DMS53 treated with DMSO at 0.1 percent for 48 hours (cell line): ENCODE measurements at regions not wholly inside any gene's neighbourhood (a gene's known extent, or its start where the extent isn't known, plus 50 kb on each side); places are given as distances from the start of the nearest gene placed in this dataset.

Source experiments
- DNase-seq: peaks from one replicate; lab custom pipeline; 2025; ENCODE audit not compliant: unreplicated experiment; lab: John Stamatoyannopoulos, UW

DNA sequence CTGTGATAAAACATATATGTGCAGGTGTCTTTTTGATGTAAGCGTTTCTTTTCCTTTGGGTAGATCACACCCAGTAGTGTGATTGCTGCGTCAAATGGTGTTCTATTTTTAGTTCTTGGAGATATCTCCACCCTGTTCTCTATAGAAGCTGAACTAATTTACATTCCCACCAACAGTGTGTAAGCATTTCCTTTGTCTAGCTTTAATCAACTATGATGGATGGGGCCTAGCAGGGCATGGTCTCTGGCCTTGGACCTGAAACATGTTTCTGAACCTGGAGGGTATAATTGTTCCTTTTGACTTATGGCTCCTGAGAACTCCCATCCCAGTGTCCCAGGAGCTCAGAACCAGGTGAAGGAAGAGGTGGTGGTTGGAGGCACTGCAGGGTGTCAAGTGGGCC lies 93.9 kb downstream of the HAPSTR1 start:
- DNase-seq, result no peak

DNA sequence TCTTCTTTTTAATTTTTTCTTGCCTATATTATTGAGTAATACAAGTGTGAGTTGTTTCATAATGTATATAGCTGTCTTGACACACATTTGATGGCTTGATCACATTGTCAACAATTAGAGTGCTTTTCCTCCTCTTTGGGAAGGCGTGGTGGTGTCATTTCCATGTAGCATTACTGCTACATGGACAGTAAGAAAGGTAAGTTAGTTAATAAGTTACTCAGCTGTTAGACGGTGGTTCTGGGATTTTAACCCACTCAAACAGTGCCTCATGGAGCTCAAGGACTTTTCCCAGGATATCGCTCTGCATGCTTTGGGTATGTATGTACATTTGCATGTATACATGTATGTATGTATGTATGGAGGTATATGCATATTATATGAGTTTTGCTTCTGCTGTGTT lies 94.6 kb downstream of the HAPSTR1 start:
- no peak for DNase-seq

DNA sequence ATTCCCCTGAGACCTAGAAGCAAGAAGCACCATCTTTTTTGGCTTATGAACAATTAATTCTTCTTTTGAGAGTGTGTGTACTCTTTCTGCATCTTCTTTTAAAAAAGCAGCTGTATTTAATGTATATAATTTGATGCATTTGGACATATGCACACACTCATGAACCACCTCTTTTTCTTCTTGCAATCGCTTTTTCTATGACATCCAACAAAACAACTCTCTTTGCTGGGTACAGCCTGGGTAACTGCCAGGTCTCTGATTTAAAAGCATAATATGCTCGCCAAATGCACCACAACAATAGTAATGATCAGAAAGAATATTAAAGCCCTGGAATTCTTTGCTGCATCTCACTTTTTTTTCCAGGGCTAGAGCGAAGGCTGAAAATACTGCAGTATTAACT lies 97.3 kb downstream of the HAPSTR1 start:
- DNase-seq, result no peak

DNA sequence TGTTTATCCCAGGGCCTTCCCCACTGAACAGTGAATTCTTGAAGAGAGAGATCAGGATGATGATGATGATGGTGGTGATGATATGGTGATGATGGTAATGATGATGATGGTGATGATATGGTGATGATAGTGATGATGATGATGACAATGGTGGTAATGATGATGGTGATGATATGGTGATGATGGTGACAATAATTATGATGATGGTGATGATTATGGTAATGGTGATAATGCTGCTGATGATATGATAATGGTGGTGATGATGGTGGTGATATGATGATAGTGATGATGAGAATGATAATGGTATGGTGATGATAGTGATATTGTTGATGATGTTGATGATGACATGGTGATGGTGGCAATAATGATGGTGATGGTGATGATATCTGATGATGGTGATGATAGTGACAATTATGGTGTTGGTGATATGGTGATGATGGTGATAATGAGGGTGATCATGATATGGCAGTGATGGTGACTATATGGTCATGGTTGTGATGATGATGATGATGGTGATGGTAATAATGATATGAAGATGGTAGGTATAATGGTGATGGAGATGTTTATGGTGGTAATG lies 99.9 kb downstream of the HAPSTR1 start:
- DNase-seq, result no peak

DNA sequence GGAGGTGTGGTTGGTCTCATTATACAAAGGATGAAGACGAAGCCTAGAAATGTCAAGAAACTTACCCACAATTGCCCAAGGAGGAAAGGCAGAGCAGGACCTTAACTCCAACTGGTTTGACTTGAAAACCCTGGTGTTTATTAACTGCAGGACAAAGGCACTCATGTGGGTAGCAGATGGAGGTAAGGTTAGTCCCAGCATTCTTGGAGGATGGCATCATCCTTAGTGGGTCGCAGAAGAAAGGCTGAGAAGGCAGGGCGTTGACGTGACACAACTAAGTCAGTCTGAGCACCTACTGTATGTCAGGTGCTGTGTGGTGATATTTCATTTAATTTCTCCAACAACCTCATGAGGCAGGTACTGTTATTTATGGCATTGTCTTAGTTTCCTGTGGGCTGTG lies 101.3 kb downstream of the HAPSTR1 start:
- DNase-seq, result no peak

DNA sequence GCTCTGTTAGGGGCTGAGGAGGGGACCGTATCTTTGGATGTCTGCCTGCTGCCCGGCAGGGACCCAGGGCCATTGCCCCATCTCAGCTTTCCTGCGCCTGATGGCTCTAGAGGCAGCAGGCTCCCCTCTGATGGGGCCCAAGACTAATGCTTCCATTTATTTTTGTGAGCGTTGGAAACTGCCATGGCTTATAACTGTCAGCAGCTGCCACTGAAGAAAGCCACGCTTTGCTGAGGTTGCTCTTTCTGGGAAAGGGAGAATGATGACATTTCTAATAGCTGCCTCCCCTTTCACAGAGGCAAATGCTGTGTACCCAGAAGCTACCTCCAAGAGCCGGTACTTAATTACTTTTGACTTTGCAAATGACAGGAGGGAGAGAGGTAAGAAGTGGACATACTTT lies 103.8 kb downstream of the HAPSTR1 start:
- DNase-seq, result no peak

DNA sequence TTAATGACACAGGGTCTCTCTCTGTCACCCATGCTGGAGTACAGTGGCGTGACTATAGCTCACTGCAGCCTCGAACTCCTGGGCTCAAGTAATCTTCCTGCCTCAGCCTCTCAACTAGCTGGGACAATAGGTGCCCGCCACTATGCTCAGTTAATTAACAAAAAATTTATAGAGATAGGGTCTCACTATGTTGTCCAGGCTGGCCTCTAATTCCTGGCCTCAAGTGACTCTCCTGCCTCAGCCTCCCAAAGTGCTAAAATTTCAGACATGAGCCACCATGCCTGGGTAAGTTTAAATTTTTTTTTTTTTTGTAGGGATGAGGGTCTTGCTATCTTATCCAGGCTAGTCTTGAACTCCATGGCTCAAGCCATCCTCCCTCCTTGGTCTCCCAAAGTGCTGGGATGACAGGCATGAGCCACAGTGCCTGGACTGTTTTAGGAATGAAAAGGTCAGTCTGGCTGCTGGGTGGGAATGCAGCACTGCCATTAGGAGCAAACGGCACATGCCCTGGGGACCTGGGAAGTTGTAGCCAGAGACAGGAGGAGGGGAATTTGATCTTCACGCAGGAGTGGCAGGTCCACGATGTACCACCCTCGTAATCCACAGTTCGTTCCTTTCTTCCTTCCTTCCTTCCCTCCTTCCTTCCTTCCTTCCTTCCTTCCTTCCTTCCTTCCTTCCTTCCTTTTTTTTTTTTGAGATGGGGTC lies 106.7 kb downstream of the HAPSTR1 start:
- DNase-seq, result no peak

DNA sequence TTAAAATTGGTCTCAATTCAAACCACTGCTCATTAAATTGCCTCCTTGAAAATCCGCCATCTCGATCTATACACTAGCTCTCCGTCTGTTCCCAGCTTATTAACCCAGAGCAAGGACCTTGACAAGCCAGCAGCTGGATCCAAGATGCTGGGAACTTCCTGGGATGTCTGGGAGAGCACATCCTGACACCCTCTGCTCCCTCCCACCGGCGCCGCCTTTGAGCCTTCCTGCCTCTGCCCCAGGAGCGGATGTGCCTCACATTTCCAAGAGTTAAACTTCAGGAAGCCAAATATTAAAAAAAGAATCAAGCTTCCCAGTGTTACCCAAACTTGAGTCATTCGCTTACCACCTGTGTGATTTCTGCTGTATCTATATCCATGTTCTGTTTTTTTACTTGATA lies 107.9 kb downstream of the HAPSTR1 start:
- DNase-seq, result no peak

DNA sequence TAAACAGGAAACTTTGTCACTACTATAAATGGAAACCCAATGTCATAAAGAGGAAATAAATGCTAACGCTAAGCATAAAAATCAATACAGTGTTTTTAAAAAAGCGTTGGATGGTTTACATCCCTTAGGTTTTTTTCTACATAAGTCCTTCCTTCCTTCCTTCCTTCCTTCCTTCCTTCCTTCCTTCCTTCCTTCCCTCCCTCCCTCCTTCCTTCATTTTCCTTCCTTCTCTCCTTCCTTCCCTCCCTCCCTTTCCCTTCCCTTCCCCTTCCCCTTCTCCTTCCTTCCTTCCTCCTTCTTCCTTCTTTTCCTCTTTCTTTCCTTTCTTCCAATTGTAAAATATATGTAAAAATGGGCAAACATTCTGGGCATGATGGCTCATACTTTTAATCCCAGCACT lies 108.3 kb downstream of the HAPSTR1 start:
- DNase-seq, result no peak

DNA sequence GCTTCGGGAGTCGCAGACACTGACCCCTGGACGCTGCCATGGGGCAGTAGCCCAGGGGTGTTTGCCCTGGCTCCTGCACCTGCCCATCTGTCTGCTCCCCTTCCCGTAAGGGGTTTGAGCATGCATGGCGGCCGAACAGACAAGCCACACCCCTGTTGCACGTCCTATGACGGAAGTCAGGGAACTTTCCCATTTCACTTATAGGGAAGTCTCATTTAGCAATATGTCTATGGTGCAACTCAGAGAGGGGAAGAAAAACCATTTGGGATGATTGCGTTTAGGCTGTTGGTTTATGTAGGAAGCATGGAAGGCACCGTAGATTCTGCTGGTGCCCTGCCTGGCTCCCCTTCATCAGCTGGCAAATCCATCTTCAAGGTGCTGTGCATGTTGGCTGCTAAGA lies 112.5 kb downstream of the HAPSTR1 start:
- DNase-seq, result no peak

DNA sequence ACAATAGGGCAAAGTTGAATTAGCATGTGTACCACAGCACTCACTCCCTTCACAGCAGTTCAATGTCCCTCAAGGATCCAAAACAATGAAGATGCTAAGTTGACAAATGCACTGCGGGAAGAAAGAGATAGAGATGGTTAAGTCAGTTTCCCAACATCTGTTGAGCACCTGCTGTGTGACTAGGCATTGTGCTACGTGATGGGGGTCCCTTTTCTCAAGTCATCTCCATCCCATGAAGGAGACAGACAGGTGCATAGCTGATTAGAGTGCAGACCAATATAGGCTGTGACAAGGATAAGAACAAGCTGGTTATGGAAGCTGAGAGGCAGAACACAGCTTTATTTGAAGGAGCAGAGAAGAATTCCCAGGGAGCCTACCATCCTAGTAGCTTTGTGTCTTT lies 114.2 kb downstream of the HAPSTR1 start:
- no peak for DNase-seq

DNA sequence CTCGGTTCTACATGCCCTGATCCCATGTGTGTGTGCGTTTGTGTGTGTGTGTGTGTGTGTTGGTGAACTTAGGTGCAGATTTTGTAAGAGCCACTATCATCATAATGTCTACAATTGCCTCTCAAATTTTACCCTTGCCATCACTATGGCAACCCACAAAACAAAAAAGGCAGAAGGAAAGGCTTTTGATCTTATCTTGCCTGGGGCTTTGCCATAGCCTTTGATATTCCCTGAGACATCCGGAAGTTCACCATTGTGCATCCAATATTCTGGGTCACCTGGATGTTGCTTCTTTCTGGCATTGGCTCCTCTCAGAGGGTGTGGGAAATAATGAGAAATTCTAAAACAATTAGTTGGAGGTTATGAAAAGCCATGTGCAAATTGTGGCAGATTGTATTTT lies 114.7 kb downstream of the HAPSTR1 start:
- no peak for DNase-seq

DNA sequence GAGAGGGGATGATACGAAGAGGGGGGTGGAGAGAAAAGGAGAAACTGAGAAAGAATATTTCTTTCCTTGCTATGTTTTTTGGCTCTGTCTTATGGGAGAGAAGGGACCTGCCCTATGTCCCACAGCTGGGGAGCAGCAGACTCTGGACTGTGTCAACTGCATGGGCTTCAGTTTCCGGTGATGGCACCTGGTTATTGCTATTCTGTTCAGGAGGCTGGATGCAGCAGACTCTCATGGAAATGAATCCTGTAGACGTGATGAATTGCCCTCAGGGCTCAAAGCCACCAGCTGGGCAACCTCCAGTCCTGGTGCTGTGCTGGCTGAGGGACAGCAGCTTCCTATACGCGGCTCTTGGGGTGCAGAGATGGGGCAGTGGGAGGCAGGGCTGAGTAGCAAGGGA lies 121.2 kb downstream of the HAPSTR1 start:
- DNase-seq, result no peak

DNA sequence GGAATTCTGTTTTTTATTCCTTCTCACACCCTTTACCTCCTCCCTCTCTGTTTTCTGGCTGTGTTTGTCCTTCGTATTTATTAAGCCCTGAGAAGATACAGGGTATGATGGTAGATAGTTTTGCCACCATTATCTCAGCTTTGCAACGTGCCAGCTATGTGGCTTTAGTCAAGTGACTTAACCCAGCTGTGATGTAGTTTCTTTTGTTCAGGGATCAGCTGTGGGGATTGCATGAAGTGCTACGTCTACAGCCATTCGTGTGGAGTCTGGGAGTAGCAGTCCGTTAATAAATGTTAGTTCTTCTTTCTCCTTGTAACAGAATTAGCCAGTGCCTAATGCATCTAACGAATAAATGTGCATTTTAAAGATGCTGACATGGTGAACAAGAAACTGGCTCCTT lies 128.4 kb downstream of the HAPSTR1 start:
- DNase-seq, result no peak

DNA sequence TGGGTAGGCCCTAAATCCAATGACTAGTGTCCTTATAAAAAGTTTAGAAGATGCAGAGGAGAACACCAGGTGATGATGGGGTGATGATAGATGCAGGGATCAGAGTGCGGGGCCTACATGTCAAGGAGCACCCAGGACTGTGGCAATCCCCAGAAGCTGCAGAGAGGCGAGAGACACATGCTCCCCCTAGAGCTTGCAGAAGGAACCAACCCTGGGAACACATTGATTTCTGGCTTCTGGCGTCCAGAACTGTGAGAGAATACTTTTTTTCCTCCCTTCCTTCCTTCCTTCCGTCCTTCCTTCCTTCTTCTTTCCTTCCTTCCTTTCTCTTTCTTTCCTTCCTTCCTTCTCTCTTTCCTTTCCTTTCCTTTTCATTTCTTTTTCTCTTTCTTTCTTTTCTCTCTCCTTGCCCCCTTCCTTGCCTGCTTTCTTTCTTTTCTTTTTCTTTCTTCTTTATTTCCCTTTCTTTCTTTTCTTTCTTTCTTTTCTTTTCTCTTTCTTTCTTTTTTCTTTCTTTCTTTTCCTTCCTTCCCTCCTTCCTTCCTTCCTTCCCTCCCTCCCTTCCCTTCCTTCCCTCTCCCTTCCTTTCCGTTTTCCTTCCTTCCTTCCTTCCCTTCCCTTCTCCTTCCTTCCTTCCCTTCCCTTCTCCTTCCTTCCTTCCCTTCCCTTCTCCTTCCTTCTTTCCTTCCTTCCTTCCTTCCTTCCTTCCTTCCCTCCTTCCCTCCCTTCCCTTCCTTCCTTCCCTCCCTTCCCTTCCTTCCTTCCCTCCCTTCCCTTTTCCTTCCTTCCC lies 134.3 kb downstream of the HAPSTR1 start:
- no peak for DNase-seq

DNA sequence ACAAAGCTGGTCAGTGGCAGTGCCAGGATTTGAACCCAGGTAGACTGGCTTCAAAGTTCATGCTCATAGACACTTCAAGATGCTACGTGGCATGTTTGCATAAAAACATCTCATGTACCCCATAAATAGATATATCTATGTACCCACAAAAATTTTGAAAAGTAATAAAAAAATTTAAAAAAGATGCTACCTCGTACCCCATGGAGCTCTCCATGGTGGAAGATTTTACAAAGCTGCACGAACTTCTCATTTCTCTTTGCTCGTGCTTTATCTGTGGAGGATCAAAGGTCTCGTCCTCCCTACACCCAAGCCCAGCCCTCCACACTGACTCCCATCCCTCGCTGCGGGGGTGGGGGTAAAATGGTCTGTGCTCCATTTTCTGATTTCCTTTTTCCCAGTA lies 135.5 kb downstream of the HAPSTR1 start:
- no peak for DNase-seq

DNA sequence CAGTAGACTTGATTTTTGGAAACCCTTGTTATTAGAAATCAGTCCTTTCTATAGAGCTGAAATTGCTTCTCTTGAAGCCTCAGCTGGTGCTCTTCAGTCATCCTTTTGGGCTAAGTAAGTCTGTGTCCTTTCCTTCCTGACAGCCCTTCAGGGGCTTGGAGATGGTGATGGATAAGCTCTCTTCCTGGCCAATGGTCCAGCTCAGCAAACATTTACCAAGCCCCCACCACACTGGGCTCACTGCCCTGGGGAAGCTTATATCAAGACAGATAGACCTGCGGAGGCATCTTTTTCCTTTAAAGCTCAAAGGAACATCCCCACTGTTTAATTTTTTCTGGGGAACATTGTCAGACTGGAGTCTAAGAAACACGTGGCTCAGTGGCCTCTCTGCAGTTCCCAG lies 139.6 kb downstream of the HAPSTR1 start:
- DNase-seq, result no peak

DNA sequence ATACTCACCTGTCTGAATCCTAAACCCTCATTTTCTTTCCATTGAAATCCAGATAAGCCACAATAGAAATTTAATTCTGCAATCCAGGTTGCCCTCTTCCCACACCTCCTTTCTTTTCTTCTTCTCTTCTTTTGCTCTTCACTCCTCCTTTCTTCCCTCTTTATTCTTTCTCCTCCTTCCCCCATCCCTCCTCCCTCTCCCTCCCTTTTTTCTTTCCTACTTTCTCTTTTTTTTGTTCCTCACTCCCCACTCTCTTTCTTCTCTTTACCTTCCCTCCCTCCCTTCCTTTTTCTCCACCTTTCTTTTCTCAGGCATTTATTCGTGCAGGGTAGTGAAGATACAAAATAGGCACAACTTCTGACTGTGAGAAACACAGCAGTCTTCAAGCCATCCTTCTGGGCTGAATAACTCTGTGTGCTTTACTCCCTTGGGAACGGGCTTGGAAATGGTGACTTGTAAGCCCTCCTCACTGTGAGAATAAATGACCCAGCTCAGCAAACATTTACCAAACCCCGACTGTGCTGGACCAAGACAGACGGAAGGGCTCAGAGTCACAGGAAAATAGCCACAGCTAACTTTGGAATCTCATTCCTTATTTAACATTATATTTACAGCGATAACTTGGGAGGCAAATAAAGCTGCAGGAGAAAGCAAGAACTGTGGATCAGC lies 140.8 kb downstream of the HAPSTR1 start:
- DNase-seq, result no peak

DNA sequence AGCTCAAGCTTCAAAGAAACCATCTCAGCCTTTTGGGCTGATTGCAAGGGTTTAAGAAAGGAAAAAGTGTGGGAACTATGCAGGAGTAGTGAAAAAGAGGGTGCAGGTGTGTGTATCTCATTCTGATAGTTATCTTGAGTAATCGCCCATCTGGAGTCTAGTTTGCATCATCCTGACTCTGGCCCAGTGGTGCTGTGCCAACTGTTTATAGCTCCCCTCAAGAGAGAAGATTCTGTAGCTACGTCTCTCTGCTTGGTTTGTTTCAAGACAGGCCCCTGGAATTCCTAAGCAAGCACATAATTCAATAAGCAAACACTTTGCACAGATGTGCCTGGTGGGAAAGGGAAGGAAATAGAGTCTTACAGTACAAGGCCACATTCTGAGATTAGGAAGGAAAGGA lies 144.4 kb downstream of the HAPSTR1 start:
- DNase-seq, result no peak

DNA sequence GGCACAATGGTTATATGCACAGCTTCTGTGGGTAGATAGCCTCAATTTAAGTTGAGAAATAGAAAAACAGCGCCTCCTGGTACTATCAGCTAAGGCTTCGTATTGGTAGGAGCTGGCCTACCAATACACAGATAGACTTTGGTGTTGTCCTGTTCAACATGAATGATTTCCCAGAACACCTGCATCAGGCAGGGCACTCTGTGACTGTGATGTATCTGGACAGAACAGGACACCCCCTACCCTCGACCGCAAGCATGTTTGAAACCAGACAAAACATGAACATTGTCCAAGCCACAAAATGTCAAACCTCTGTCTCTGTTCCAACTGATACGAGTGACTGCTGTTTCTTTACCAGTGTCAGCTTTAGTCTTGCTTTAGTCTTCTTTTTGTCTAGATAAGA lies 144.9 kb downstream of the HAPSTR1 start:
- no peak for DNase-seq

DNA sequence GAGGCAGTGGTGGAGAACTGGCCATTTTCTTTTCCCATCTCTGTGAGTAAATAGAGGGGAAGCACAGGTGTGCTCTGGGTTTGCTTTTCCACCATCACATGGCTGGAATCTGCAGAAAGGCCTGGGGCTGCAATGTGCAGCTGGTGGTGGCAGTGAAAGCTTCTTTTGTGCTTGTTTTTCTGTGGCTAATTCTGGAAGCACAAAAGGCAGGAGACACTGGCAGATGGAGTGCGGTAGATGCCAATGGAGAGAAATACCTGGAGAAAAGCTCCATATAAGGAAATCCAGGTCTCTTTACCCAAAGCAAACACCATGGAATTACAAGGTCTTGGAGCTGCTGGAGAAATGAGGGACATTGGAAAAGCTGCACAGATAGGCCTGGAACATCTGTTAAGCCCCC lies 146.9 kb downstream of the HAPSTR1 start:
- DNase-seq, result no peak

DNA sequence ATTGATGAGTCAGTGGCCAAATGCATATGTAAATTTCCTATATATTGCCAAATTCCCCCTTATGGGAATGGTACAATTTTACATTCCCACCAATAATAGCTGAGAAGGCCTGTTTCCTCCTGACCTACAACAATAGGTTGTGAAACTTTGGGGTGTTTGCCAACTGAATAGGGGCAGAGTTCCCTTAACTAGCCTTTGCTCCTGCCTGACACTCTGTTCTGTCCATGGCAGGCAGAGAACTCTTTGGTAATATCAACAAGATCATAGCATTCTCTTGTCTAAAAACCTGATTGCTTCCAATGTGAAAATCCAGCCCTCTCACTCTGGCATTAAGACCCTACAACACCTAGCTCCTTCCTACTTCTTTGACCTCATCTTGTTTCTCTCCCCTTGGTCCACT lies 149.7 kb downstream of the HAPSTR1 start:
- no peak for DNase-seq
